ENCODE measurements at regions not wholly inside any gene's neighbourhood (a gene's known extent, or its start where the extent isn't known, plus 50 kb on each side); places are given as distances from the start of the nearest gene placed in this dataset.

DNA sequence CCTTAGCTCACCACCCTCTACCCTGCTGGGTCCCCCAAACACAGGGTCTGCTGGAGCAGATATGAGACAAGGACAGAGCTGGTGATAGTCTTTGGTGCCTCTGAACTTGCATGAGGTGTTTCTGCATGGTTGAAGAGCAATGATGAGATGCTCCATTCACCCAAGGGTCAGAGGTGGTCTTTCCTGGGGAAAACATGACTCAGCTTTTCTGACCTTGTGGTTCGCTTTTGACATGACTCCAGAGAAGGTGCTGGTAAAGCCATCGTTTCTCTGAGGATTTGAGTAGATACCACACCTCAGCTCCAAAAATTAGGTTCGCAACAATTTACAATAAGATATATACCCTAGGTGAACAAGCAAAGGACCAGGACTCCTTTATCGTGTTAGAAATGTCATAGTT is 304.8 kb downstream of the DHX35 start:
- no peak for DNase-seq
- no peaks in the 10 kb centered on the region for H3K9me3 ChIP-seq (ENCODE audit: control insufficient read depth in 1 of 2, insufficient read depth in 1 of 2, low read length in 2 of 2)
- Mint-ChIP-seq H3K9me3 (no peaks in the 10 kb centered on the region), H3K27ac (no peak overlapping the region), H3K4me3 (no peak overlapping the region), H3K4me1 (ENCODE audit: low read depth) (no peaks in the 10 kb centered on the region), H3K27me3 (no peaks in the 10 kb centered on the region), H3K36me3 (ENCODE audit: low read depth) (no peaks in the 10 kb centered on the region)
- POLR2A ChIA-PET: no interaction called here
- H3K36me3 ChIP-seq (ENCODE audit: insufficient read depth, low read length): no peaks in the 10 kb centered on the region
- H3K4me3 ChIP-seq (ENCODE audit: low read length): no peak overlapping the region
- no peak overlapping the region for H3K27ac ChIP-seq (ENCODE audit: low read depth in 1 of 2, low read length in 2 of 2)
- TF ChIP-seq, protein P1, sequence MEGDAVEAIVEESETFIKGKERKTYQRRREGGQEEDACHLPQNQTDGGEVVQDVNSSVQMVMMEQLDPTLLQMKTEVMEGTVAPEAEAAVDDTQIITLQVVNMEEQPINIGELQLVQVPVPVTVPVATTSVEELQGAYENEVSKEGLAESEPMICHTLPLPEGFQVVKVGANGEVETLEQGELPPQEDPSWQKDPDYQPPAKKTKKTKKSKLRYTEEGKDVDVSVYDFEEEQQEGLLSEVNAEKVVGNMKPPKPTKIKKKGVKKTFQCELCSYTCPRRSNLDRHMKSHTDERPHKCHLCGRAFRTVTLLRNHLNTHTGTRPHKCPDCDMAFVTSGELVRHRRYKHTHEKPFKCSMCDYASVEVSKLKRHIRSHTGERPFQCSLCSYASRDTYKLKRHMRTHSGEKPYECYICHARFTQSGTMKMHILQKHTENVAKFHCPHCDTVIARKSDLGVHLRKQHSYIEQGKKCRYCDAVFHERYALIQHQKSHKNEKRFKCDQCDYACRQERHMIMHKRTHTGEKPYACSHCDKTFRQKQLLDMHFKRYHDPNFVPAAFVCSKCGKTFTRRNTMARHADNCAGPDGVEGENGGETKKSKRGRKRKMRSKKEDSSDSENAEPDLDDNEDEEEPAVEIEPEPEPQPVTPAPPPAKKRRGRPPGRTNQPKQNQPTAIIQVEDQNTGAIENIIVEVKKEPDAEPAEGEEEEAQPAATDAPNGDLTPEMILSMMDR (IDR thresholded peaks at IDR 0.05): no peak
- intact Hi-C loops (cut with DNase I, micrococcal nuclease): no loop called here
- no peak for ATAC-seq (ENCODE audit: poor library complexity)
- no peaks in the 10 kb centered on the region for H3K27me3 ChIP-seq (ENCODE audit: control insufficient read depth in 1 of 2, insufficient read depth in 2 of 2, low read length in 2 of 2)
- H3K4me1 ChIP-seq (ENCODE audit: insufficient read depth, low read length): no peaks in the 10 kb centered on the region
- CTCF ChIA-PET: no interaction called here

DNA sequence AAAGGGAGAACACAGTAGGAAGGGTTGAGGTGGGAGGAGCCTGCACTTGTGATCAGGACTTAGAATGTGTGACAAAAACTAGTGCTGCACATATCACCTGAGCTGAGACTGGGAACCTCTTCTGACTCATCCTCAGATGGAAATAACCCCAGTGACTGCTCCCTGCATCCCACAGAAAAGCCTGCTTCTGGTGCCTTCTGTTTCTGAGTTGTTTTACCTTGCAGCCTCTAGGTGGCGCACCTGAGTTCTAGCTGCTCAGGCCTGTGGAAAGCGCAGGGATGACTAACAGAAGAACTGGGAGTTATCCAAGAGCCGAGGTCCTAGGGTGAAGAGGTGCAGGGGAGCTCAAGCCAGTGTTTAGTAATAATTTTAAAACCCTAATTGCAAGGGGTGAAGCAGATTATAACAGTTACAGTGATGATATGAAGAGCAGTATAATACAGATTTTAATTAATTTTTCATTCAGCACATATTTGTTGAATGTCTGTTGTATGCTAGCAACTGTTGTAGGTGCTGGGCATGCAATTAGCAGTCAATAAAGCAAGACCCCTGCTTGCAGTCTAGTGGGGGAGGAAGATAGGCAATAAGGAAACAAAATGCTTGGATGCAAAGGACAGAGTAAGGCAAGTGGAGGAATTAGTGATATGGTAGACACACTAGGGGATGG is 302.5 kb downstream of the DHX35 start:
- intact Hi-C loops (cut with DNase I, micrococcal nuclease): no loop called here
- CTCF ChIA-PET: interaction anchor here (1.3 kb wide), 1 partner anchor 16 kb away, joined by 4 read pairs; no protein-coding TSS in a partner anchor
- Mint-ChIP-seq H3K27me3 (no peaks in the 10 kb centered on the region), H3K4me1 (ENCODE audit: low read depth) (no peaks in the 10 kb centered on the region), H3K9me3 (no peaks in the 10 kb centered on the region), H3K36me3 (ENCODE audit: low read depth) (no peaks in the 10 kb centered on the region), H3K27ac (no peak overlapping the region), H3K4me3 (no peak overlapping the region)
- POLR2A ChIA-PET: no interaction called here
- no peak overlapping the region for H3K27ac ChIP-seq (ENCODE audit: low read depth in 1 of 2, low read length in 2 of 2)
- ATAC-seq (ENCODE audit: poor library complexity): no peak
- H3K4me3 ChIP-seq (ENCODE audit: low read length): no peak overlapping the region
- peaks cover 0 to 4% of the 10 kb centered on the region in 2 experiments for H3K27me3 ChIP-seq (ENCODE audit: control insufficient read depth in 1 of 2, insufficient read depth in 2 of 2, low read length in 2 of 2)
- DNase-seq: peak in 9 of 14 experiments; percentile 2 to 58 (median 4)
- no peaks in the 10 kb centered on the region for H3K36me3 ChIP-seq (ENCODE audit: insufficient read depth, low read length)
- no peaks in the 10 kb centered on the region for H3K9me3 ChIP-seq (ENCODE audit: control insufficient read depth in 1 of 2, insufficient read depth in 1 of 2, low read length in 2 of 2)
- TF ChIP-seq, protein P1 (IDR thresholded peaks at IDR 0.05): peak; percentile 68
- H3K4me1 ChIP-seq (ENCODE audit: insufficient read depth, low read length): no peaks in the 10 kb centered on the region

- TF ChIP-seq, protein P1 (IDR thresholded peaks at IDR 0.05): no peak
- ATAC-seq (ENCODE audit: poor library complexity) (no peak), DNase-seq (no peak)
- no peak overlapping the region for H3K4me3 Mint-ChIP-seq
- no peak overlapping the region for H3K27ac Mint-ChIP-seq
- intact Hi-C loops (cut with DNase I, micrococcal nuclease): no loop called here
- Histone ChIP-seq H3K4me3 (ENCODE audit: low read length) (no peak overlapping the region), H3K27me3 (ENCODE audit: control insufficient read depth in 1 of 2, insufficient read depth in 2 of 2, low read length in 2 of 2) (peaks cover 0 to 4% of the 10 kb centered on the region in 2 experiments), H3K4me1 (ENCODE audit: insufficient read depth, low read length) (no peaks in the 10 kb centered on the region), H3K27ac (ENCODE audit: low read depth in 1 of 2, low read length in 2 of 2) (no peak overlapping the region), H3K36me3 (ENCODE audit: insufficient read depth, low read length) (no peaks in the 10 kb centered on the region), H3K9me3 (ENCODE audit: control insufficient read depth in 1 of 2, insufficient read depth in 1 of 2, low read length in 2 of 2) (no peaks in the 10 kb centered on the region)
- CTCF ChIA-PET: no interaction called here
- H3K36me3 Mint-ChIP-seq (ENCODE audit: low read depth): no peaks in the 10 kb centered on the region
- no peaks in the 10 kb centered on the region for H3K4me1 Mint-ChIP-seq (ENCODE audit: low read depth)
- POLR2A ChIA-PET: no interaction called here
- H3K27me3 Mint-ChIP-seq: no peaks in the 10 kb centered on the region
- H3K9me3 Mint-ChIP-seq: no peaks in the 10 kb centered on the region
Observed at GRCh38 chr20:39263076-39263475, 300.9 kb downstream of the DHX35 start.
